GM19351 (cell line): ENCODE measurements at regions not wholly inside any gene's neighbourhood (a gene's known extent, or its start where the extent isn't known, plus 50 kb on each side); places are given as distances from the start of the nearest gene placed in this dataset.

Experiments used
- ATAC-seq: cut with Tn5 transposase; IDR thresholded peaks from one replicate; pipeline ENCODE4 v1.9.1; 2021; ENCODE audit warnings: mild to moderate bottlenecking, moderate library complexity; ENCODE audit not compliant: unreplicated experiment

DNA sequence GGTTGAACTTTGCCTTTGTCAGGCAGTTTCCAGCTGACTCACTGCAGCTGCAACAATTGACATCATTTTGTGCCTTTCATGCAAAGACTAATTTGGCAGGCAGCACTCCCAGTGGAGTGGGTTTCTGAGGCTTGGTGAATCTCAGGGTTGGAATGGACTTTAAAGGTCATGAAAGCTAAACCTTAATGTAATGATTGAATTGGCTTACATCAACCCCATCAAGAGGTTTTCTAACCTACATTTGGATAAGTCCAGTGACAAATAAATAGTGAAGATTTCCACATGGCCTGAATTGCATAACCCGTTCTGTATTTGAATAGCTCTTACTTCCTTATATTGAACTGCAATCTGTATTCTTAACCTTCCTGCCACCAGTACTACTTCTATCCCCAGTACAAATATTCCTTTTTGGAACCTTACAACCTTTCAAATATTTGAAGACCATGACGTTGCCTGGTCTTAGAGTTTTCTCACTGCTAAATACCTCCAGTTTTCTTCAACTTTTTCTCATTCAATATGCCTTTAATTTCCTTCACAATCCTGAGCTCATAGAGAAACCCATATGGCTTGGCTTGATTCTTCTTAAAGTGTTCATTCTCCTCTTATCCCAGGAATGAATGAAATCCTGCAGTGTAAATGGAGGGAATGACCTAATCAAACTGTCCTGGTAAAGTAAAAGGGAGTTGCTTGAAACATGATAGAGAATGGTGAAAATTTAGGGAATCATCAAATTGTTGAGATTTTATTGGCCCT is 168.1 kb upstream of the NOVA1 start:
- no peak for ATAC-seq

DNA sequence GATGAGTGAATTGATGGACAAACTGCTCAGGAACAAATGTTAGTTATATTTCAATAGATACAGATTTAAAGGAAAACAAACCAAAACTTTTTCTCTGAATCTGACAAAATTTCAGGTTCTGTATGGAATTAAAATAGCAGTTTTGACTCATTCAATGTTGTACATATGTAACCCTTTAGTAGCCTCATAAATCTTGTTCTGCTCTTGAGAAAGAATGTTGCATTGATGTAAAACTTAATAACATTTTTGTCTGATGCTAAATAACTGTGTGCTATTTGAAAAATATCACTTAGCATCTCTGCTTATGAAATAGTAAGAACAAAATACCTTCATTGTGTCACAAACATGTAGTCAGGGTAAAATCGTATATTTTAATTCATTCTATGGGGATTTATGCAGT is 168.9 kb upstream of the NOVA1 start:
- no peak for ATAC-seq

DNA sequence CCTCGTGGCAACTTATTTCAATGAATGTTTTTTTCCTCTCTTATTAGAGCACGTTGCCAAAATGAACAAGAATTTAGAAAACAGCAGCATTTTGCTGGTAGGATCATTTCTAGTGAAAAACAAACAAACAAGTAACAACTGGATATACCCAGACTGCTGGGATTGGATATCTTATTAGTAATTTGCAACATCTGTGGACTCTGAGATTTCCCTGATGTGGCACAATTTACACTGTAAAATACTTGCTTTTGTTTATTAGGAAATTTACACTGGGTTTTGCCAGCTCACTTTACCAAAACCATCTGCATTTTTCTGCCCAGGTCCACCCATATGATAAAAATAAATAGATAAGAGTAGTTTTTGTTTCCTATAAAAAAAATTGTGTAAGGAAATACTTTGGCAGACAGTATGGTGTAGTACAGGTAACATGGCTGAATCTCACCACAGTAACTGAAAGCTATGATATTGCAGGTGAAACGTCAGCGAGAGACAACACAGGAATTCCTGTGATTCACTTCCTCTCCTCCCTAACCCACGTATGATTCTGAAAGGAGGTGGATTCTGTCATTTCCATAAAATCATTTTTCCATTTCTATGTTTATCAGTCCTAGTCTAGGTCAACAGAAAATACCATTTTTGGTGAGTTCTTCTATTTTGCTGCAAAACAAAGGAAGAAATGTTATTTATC is 176.2 kb upstream of the NOVA1 start:
- ATAC-seq = no peak

DNA sequence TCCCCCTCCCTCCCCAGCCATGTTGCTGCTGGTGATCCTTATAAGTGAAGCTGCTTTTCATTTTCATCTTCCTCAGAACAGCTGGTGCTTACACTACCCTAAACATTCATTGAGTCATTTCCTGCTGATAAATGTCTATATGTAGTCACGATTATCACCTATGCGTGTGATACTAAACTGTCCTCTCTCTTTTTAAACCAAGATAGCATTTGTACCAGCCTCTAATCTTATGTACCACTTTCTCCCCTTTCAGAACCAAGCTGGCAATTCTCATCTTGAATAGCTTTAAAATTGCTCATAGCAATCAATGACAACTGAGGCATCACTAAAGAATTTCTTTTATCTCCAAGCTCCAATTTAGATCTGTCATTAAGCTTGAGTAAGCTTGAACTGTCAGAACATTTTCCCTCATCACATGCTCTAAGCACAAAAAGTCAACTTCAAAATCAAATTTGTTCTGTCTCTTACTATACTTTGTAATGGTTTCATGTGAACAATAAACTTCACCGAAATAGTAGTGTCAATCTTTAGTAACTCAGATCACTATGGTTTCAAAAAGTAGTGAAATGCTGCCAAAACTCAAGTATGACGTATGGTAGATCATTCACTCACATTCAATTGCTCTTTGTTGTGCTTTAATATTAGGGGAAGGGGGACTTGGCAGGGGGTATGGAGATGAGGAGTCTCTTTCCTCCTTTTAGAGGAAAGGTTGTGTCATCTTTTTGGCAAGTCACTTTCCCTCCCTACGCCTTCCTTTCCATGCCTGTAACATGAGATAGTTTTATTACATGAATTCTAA is 178.1 kb upstream of the NOVA1 start:
- no peak for ATAC-seq

DNA sequence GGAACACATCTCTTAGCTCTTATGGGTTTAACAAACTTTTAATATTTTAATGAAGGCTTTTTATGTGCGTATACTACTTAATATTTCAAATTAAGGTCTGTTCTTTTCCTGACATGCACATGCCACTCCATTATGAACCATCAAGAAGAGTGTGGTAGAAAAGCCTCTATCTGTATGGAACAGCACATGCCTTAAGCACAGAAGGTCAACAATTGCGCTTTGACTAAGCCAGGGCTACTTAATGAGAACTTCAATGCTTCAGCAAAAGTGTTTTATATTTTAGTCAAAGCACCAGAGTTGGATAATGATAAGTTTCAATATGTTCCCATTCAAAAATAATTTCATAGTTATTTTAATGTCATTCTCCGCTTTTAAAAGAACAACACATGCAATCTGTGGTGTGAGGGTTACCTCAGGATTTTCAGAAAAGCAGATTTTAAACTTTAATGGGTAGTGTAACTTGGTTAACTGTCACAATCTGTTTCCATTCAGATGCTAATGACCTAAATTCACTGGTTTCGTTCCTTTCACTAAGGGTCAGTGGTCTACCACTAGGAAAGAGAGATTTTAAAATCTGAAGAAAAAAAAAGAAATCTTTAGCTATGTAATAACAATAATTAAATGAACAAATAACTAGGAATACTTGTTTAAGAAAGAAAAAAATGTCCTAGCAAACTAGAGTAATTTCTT is 193.4 kb upstream of the NOVA1 start:
- ATAC-seq = no peak

DNA sequence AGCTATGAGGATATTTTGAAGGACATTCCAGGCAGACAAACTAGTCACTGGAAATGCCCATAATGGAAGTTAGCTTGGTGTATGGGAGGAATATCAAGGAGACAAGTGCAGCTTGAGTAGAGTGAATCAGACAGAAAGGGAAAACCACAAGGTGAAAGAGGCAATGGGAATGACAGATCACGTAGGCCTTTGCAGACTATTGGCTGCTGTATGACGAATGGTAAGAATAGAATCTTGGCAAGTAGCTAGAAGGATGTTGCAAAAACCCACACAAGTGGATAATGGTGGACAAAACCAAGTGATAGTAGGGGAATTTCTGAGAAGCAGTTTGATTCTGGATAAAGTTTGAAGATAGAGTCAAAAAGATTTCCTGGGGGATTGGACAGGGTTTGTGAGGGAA is 196.9 kb upstream of the NOVA1 start:
- no peak for ATAC-seq

DNA sequence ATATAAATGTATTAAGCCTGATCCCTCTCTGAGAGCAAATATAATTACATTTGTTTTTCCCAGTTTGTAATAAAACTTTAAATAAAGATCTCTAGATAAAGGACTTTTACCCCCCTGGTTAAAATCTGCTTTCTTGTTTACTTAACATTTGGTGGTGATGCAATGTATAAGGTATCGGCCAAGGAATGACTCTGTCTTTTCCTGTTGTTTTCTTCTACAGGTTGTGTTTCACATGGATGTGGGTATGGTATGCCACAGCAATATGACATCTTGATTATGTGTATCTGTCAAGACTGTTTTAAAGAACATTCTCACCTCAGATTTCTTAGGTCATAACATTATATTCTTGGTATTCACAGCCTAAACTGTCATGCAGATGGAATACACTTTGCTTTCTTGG is 210.6 kb upstream of the NOVA1 start:
- no peak for ATAC-seq

DNA sequence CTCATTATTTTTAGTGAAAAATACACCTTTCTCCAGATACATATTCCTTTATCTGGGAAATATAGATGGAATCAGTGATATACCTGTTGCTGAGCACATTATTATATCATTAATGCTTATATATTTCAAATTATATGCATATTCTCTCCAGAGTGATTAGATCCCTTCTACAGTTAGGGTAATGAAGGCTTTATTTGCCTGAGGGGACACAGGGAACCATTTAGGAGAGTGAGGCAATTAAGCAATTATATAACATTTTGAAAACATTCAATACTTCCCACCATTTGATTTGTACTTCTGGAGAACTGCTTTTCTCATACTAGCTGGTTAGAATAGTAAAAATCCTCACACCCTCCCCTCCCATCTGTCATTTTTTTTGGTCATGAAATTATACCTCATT is 212.8 kb upstream of the NOVA1 start:
- ATAC-seq = no peak

DNA sequence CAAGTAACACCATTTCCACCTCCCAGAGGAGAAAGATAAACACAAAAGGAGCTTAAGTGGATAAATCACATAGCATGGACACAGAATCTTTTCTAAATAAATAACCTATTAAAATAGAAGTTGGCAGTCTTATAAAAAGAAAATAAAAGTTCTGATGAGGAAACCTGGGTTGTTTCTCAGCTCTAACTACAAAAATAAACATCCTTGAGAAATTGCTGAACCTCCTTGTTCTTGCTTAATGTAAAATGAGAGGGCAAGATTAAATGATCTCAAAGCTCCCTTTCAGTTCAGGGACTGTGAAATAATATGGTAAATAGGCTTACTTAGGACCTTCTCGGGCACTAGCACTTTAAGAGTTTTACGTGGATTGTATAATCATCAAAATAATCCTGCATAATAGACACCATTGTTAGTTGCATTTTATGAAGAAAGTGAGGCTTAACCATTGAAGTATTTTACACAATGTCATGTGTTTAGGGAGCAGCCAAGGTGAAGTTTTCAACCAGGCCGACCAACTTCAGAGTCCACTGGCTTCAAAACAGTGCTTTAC is 214.0 kb upstream of the NOVA1 start:
- no peak for ATAC-seq

DNA sequence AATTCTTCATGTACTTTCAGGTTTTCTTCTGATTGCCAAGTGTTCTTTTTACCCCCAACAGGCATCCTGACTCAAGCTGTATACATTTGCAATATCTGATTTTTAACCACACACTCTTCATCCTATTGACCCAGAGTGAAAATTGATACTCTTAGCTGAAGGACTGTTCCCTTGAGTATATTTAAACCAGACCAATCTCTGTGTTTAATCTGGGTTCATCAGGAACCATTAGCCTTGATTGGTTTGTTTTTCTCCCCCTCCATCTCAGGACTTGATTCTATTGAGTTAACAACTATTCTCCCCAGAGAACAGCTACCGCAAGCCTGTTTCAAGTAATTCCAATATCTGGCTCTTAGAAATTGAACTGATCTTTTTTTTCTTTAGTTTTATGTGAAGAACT is 222.3 kb upstream of the NOVA1 start:
- ATAC-seq = no peak

DNA sequence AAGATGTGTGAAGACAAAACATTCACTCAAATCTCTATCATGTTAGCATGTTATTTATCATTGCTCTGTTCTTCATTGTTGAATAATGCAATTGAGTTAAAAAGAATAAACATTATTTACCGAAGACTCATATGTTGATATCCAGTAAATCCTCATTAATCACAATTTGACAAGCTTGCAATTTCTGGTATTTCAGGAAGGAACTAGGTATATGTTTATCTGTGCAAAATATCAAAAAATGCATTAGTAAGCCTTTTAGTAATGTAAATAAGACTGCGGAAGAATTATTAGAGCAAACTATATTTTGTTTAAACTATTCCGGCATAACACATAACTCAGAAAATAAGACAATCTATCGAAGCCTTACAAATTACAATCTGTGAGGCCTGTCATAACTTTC is 222.7 kb upstream of the NOVA1 start:
- ATAC-seq = no peak

DNA sequence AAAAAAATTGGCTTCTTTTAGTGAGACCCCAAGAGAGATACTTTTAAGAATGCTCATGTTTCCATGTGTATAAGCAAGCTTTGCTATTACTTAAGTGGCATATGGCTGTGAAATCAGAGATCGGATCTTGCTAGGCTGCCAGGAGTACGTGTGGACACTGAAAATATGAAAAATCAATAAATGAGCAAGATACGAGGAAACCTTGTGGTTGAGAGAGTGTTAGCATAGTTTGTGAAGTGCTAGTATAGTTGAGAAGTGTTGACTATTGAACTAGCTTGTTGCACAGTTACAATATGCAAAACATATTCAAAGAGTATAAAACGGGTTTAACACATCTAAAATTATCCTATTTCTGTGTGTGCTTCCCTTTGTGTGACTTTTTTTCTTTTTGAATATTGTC is 230.9 kb upstream of the NOVA1 start:
- no peak for ATAC-seq

DNA sequence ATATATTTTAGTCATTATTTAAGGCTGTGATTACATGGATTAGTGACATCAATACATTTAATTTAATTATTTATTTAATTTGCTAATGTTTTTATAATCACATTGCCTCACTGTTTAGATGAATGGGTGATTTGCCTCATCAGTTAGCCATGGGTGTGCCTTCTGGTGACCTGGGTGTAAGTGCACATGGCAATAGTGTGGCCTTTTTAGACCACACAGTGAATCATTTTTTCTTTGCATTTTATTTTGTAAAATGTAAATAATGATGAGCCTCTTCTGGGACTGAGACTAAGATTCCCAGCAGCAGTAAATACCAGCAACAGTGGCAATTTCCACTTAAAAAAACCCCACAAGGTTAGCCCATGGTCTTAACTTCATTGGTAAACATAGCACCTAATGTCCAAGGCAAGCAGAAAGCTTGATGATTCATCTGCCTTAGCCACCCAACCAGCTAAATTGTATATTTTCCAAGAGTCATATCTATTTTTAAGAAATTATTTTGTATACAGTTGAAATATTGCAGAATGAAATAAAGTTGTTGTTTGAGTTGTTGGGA is 235.9 kb upstream of the NOVA1 start:
- ATAC-seq = no peak

DNA sequence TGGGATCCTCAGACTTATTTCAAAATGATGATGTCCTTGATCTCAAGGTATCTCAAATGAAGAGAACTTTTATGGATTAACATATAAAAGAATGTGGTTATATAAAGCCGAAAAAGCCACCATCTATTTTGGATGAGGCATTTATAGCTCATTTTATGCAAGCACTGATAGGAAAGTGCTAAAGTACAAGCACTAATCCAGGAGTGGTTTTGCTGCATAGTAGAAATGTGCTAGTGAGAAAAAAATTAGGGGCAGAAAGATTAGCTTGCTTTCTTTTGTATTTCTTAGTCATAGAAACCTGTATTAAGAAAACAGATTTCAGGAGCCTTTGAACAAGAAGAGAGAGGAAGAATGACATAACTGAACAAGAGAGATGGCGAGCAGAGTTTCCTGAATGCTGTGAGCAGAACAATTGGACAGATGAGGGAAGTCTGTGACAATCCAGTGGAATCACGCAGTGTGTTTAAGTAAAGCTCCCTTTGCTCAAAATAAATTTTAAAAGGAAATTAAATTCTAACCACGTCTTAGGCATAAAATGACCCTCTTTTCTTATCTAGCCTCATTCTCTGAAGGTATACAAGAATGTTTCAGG is 238.2 kb upstream of the NOVA1 start:
- no peak for ATAC-seq

DNA sequence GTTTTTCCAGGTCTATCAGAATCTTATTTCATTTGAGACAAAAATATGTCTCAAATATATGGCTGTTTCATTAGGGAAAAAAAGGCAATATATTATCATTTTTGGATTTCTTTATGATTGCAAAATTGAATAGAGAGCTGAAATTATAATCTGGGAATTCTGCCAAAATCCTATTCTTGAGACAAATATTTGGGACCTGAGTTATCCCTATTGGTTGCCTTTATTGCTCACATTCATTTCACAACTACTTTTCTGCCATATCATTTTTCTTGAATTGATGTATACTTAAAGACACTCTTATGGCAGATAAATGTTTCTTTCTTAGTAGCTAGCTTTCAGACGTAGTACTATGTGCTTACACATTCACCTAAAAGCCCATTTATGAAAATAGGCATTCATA is 241.6 kb upstream of the NOVA1 start:
- ATAC-seq = no peak

DNA sequence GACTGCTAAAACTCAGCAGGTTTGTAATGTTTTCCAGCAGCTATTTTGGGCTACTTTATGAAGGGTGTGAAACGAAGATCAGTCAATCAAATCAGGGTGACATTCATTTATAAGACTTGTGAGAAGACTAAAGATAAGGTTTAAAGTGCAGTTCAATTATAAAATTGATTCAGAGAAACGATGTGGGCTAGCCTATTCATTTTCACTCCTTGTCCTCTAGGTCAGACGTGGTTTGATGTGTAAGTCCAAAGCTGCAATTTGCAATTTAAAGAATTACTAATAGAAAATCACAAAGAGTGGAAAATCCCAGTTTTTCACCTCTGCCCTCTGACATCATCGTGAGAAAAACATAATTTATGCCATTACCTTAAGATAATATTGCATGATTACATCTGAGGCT is 243.5 kb upstream of the NOVA1 start:
- ATAC-seq = no peak

DNA sequence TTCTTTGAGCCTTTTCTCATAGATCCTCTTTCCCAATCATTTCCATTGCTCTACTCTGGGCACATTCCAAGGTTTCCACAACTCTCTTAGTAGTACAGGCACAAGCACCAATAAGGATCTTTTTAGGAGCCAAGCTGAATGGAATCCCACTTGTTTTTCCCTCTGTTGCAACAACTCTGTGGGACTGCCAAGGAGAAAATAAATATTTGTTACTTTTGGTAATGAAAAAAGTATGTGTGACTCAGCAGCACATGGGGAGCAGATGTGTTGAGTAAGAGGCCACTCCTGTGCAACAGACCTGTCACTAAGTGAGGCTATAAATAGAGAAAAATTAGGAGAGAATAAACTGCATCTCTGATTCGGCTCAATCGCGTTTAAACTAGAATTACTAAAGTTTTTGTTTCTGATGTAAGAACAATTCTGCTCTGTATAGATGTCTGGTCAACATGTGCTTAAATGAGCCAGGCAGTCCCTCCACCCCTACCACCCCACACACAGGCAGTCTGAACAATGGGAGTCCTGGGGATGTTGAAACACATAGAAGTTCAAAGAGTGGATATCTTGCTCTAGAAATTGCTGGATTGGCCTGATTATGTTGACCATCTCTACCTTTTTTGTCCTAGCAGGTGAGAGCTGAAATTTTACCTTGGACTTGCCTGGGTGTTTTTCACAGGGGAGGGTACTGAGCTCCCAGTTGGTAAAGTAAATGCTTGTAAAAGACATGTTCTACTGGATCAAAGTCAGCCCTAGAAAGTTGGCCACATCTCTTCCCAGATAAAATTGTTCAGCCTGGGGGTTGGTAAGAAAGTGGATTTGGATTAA is 244.3 kb upstream of the NOVA1 start:
- ATAC-seq = no peak

DNA sequence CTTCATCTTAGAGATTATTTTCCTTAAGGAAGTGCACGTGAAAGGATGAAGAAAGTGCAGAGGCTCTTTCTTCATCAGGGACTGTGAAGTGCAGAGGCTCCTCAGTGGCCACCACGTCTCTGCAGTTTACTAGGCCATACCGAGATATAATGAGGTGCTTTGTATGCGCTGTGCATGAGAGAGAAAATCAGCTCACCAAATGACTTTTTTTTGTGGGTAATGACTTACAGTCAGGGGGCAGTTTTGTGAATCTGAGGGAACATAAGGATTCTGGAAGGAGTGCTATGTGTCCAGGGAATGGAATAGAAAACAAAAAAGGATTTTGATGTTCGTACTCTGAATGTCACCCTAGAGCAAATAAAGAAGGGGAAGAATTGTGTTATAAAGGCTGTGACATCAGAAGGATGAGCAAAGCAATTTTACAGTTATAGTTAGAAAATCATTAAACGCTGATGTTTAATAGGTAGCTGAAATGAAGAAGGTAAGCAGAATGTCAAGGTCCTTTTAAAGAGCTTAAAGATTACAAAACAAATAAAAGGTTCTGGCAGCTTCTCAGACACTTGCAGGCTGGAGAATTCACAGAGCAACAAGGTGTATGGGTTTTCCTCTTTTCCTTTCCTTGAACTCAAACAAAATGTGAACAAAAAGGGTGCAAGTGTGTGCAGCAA is 247.5 kb upstream of the NOVA1 start:
- ATAC-seq = no peak

DNA sequence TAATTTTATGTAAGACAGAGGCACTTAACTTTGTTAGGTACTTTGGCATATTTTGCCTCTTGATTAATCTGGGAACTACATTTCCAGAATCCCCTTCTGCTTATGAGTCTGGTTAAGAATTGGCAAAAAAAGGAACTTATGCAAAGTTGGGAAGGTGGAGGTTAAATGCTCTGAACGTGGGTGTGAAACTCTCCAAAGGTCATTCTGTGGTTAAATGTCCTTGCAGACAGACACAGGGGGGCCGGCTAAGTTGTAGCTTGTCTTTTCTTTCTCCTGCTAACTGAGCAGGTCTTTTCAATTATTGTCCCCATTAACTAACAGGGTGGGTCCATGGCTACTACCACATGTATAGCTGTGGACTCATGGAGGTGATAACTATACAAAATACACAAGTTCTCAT is 248.6 kb upstream of the NOVA1 start:
- no peak for ATAC-seq
